Uterus (tissue), 3 donors: ENCODE measurements at regions not wholly inside any gene's neighbourhood (a gene's known extent, or its start where the extent isn't known, plus 50 kb on each side); places are given as distances from the start of the nearest gene placed in this dataset.

Experiments
- DNase-seq, 2 donors: peaks; one replicate each; pipeline ENCODE4 v3.0.0-alpha.2; 2019 to 2020
- H3K27ac ChIP-seq, 2 donors: fragments of 200-600 bp; sonication (generic); 1 replicate in 1 of 2; 2 replicates in 1 of 2; pipeline ENCODE4 v1.5.1; 2016 to 2018
- H3K27me3 ChIP-seq, 2 donors: fragments of 200-600 bp; sonication (generic); one replicate each; pipeline ENCODE4 v1.5.1; 2018 to 2019; ENCODE audit warnings: control low read depth in 1 of 2
- H3K36me3 ChIP-seq, 2 donors: fragments of 200-600 bp; sonication (generic); one replicate each; pipeline ENCODE4 v1.5.1; 2019; ENCODE audit warnings: control low read depth in 1 of 2
- H3K4me1 ChIP-seq, 2 donors: fragments of 200-600 bp; sonication (generic); one replicate each; pipeline ENCODE4 v1.5.1; 2018 to 2019; ENCODE audit warnings: control low read depth in 1 of 2
- H3K4me3 ChIP-seq, 2 donors: fragments of 200-600 bp; sonication (generic); 1 replicate in 1 of 2; 2 replicates in 1 of 2; pipeline ENCODE4 v1.5.1; 2018 to 2019; ENCODE audit warnings: mild to moderate bottlenecking in 1 of 2
- H3K9me3 ChIP-seq, 2 donors: fragments of 200-600 bp; sonication (generic); one replicate each; pipeline ENCODE4 v1.5.1; 2019; ENCODE audit warnings: control low read depth in 1 of 2
- CTCF ChIP-seq, 4 experiments: fragments of 200-600 bp in 2 of 4; fragments of 450-650 bp in 2 of 4; sonication (generic) in 2 of 4; IDR thresholded peaks; one replicate each; pipeline ENCODE4 v1.5.1; 2016 to 2019; ENCODE audit warnings: antibody characterized with exemption in 4 of 4, mild to moderate bottlenecking in 2 of 4, moderate library complexity in 1 of 4
- POLR2A ChIP-seq, 2 donors: fragments of 450-650 bp; IDR thresholded peaks; one replicate each; pipeline ENCODE4 v1.6.1; 2016; ENCODE audit warnings: antibody characterized with exemption in 2 of 2, mild to moderate bottlenecking in 1 of 2, moderate library complexity in 1 of 2
- intact Hi-C: fragments of 100-400 bp; cut with DNase I; formaldehyde crosslinking; loops from one replicate; pipeline ENCODE4 v1.15.1; 2023; ENCODE audit warnings: low total_unique reads
- donor health status: DM: yes; HTN: yes; CAD: no.

- TF ChIP-seq POLR2A (IDR thresholded peaks at IDR 0.05) (no peak), CTCF (IDR thresholded peaks at IDR 0.05) (no peak)
- Histone ChIP-seq H3K4me1 (peaks cover 0 to 5% of the 10 kb centered on the region in 2 donors), H3K36me3 (no peaks in the 10 kb centered on the region), H3K9me3 (no peaks in the 10 kb centered on the region), H3K4me3 (no peak overlapping the region), H3K27me3 (no peaks in the 10 kb centered on the region), H3K27ac (no peak overlapping the region)
- intact Hi-C loops, result no loop called here
- no peak for DNase-seq
These were observed 140.4 kb upstream of the CITED2 start for GRCh38 chr6:139514819-139515218.

- intact Hi-C loops, result no loop called here
- Histone ChIP-seq H3K4me3 (no peak overlapping the region), H3K27ac (peak overlapping the region in 1 of 2 donors; percentile 3), H3K36me3 (no peaks in the 10 kb centered on the region), H3K4me1 (no peaks in the 10 kb centered on the region), H3K27me3 (no peaks in the 10 kb centered on the region), H3K9me3 (no peaks in the 10 kb centered on the region)
- no peak for TF ChIP-seq POLR2A (IDR thresholded peaks at IDR 0.05)
- TF ChIP-seq CTCF (IDR thresholded peaks at IDR 0.05), result no peak
- no peak for DNase-seq
These were observed 135.8 kb upstream of the CITED2 start for GRCh38 chr6:139510040-139510790.

GRCh38 chr6:139509167-139509566 lies 134.7 kb upstream of the CITED2 start:
- no peak overlapping the region for H3K4me3 ChIP-seq
- no peak overlapping the region for H3K27ac ChIP-seq
- no peaks in the 10 kb centered on the region for H3K27me3 ChIP-seq
- H3K4me1 ChIP-seq, result no peaks in the 10 kb centered on the region
- intact Hi-C loops, result no loop called here
- H3K36me3 ChIP-seq, result no peaks in the 10 kb centered on the region
- no peak for DNase-seq
- H3K9me3 ChIP-seq, result no peaks in the 10 kb centered on the region
- TF ChIP-seq POLR2A (IDR thresholded peaks at IDR 0.05), result no peak
- TF ChIP-seq CTCF (IDR thresholded peaks at IDR 0.05), result no peak

- no peak for TF ChIP-seq CTCF (IDR thresholded peaks at IDR 0.05)
- TF ChIP-seq POLR2A (IDR thresholded peaks at IDR 0.05), result no peak
- no peaks in the 10 kb centered on the region for H3K27me3 ChIP-seq
These were observed 134.1 kb upstream of the CITED2 start for GRCh38 chr6:139508576-139508975.

GRCh38 chr6:139508023-139508422 lies 133.6 kb upstream of the CITED2 start:
- H3K9me3 ChIP-seq, result no peaks in the 10 kb centered on the region
- H3K27me3 ChIP-seq, result no peaks in the 10 kb centered on the region
- H3K27ac ChIP-seq, result no peak overlapping the region
- no peaks in the 10 kb centered on the region for H3K4me1 ChIP-seq
- TF ChIP-seq POLR2A (IDR thresholded peaks at IDR 0.05) (no peak), CTCF (IDR thresholded peaks at IDR 0.05) (no peak)
- intact Hi-C loops, result no loop called here
- H3K36me3 ChIP-seq, result no peaks in the 10 kb centered on the region
- H3K4me3 ChIP-seq, result no peak overlapping the region
- DNase-seq, result no peak

More at GRCh38 chr6:139508576-139508975, 134.1 kb upstream of the CITED2 start:
- Histone ChIP-seq H3K27ac (no peak overlapping the region), H3K9me3 (no peaks in the 10 kb centered on the region), H3K36me3 (no peaks in the 10 kb centered on the region), H3K4me3 (no peak overlapping the region), H3K4me1 (no peaks in the 10 kb centered on the region)
- no peak for DNase-seq
- intact Hi-C loops, result no loop called here
